Adrenal gland (tissue), 5 donors: ENCODE measurements at regions not wholly inside any gene's neighbourhood (a gene's known extent, or its start where the extent isn't known, plus 50 kb on each side); places are given as distances from the start of the nearest gene placed in this dataset.

Source experiments
- POLR2A ChIP-seq, 2 donors: fragments of 450-650 bp; IDR thresholded peaks; one replicate each; pipeline ENCODE4 v1.6.1; 2017; ENCODE audit warnings: antibody characterized with exemption in 2 of 2, mild to moderate bottlenecking in 2 of 2, moderate library complexity in 1 of 2
- TF ChIP-seq, protein P1 (sequence below), 6 experiments: fragments of 450-650 bp in 4 of 6; fragments of 200-600 bp in 2 of 6; sonication (generic) in 1 of 6; IDR thresholded peaks; 1 replicate in 5 of 6; 2 replicates in 1 of 6; pipeline versions ENCODE4 v1.5.1 to v1.8.0; 2016 to 2021; ENCODE audit warnings: antibody characterized with exemption in 6 of 6, mild to moderate bottlenecking in 2 of 6, moderate library complexity in 1 of 6
- donor health status: DM: no; HTN: no; CAD: no.

DNA sequence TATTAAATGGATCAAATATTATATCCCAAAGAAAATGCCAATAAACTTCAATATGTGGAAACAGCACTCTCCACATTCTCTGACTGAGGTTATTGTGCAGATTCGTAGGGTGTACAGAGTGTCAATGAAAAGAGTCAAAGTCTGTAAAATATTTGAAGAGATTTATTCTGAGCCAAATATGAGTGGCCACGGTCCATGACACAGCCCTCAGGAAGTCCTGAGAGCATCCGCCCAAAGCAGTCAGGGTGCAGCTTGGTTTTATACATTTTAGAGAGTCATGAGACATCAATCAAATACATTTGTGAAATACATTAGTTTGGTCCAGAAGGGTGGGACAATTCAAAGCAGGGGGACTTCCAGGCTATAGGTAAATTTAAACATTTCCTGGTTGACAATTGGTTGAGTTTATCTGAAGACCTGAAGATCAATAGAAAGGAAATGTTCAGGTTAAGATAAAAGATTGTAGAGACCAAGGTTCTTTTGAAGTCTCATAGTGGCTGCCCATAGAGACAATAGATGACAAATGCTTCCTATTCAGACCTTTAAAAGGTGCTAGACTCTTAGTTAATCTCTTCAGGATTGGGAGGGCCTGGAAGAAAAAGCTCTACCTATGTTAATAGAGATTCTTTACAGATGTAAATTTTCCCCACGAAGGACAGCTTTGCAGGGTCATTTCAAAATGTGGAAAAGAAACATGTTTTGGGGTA is 569.5 kb downstream of the MATN1 start:
- TF ChIP-seq, protein P1, sequence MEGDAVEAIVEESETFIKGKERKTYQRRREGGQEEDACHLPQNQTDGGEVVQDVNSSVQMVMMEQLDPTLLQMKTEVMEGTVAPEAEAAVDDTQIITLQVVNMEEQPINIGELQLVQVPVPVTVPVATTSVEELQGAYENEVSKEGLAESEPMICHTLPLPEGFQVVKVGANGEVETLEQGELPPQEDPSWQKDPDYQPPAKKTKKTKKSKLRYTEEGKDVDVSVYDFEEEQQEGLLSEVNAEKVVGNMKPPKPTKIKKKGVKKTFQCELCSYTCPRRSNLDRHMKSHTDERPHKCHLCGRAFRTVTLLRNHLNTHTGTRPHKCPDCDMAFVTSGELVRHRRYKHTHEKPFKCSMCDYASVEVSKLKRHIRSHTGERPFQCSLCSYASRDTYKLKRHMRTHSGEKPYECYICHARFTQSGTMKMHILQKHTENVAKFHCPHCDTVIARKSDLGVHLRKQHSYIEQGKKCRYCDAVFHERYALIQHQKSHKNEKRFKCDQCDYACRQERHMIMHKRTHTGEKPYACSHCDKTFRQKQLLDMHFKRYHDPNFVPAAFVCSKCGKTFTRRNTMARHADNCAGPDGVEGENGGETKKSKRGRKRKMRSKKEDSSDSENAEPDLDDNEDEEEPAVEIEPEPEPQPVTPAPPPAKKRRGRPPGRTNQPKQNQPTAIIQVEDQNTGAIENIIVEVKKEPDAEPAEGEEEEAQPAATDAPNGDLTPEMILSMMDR (IDR thresholded peaks at IDR 0.05): no peak
- TF ChIP-seq POLR2A (IDR thresholded peaks at IDR 0.05): no peak
